ENCODE measurements at regions not wholly inside any gene's neighbourhood (a gene's known extent, or its start where the extent isn't known, plus 50 kb on each side); places are given as distances from the start of the nearest gene placed in this dataset.

GRCh38 chr6:37556881-37557644, 57.4 kb upstream of the CCDC167 start:
- no peak for DNase-seq

DNA sequence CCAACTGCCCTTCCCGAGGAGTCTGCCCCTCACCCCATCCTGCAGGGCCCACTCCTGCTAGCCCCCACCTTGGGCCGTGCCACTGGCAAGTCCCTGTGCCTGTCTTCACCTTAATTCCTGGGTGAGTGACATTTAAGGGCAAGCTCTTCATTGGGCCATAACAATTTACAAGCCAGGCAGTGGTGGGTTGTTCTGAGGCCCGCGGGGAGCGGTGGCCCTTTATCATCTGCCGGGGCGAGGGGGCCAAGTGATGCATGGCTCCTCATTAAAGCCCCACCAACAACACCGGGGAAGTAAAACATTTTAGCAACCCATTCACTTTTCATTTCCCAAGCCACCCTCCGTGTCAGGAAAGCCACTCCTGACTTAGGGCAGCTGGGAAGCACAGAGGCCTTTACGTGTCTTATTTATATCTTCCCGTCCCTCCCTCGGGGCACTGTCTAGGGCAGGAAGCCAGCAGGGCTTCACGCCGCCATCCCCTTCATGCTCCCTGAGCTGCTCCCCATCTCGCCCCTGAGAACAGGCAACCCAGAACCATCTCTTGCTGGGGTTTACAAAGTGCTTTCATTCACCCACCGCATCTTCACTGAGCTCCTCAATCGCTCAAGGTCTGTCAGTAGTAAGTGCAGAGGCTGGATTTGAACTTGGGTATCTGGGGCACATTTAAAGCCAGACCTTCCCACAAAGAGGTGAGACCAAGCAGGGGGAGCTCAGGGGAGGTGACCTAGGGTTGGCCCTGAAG, 55.5 kb upstream of the CCDC167 start:
- no peak for DNase-seq

DNA sequence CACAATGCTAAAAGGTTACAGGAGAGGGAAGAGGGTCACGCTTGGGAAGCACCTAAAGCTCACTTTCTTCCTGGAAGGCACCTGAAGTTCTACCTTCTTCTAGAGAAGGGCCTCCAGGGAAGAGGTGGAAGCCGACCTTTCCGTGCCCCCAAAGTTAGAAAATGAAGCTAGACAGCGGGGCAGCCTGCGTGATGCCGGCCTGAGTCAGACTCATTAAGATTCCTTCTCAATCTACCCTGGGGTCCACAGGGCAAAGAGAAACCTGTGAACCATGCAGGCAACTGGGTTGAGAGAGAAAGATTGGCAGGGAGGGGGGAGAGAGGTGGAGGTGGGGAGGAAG, 54.8 kb upstream of the CCDC167 start:
- peak; percentile 34 for DNase-seq

GRCh38 chr6:37552267-37552666, 52.6 kb upstream of the CCDC167 start:
- no peak for DNase-seq

- no peak for DNase-seq
These were observed 52.2 kb upstream of the CCDC167 start for GRCh38 chr6:37551867-37552266.

GRCh38 chr6:37551446-37551845, 51.8 kb upstream of the CCDC167 start:
- DNase-seq, result no peak

- DNase-seq, result no peak
These were observed 51.3 kb upstream of the CCDC167 start for GRCh38 chr6:37551002-37551401.

GRCh38 chr6:37550191-37550831, 50.6 kb upstream of the CCDC167 start:
- peak; percentile 46 for DNase-seq

- no peak for DNase-seq
These were observed 49.9 kb upstream of the CCDC167 start for GRCh38 chr6:37549558-37549957.

Data from fibroblast of skin of scalp (primary cell).